Transverse colon (tissue), 3 donors: ENCODE measurements at regions not wholly inside any gene's neighbourhood (a gene's known extent, or its start where the extent isn't known, plus 50 kb on each side); places are given as distances from the start of the nearest gene placed in this dataset.

Source experiments
- CTCF ChIP-seq, 5 experiments: fragments of 200-600 bp in 3 of 5; fragments of 450-650 bp in 2 of 5; sonication (generic) in 3 of 5; IDR thresholded peaks; 1 replicate in 2 of 5; 2 replicates in 3 of 5; pipeline ENCODE4 v1.5.1; 2016 to 2017; ENCODE audit warnings: antibody characterized with exemption in 5 of 5, inconsistent platforms in 3 of 5, mild to moderate bottlenecking in 2 of 5, moderate library complexity in 1 of 5
- POLR2A ChIP-seq: fragments of 450-650 bp; IDR thresholded peaks from one replicate; pipeline ENCODE4 v1.6.1; 2016; ENCODE audit warnings: antibody characterized with exemption, mild to moderate bottlenecking, moderate library complexity

DNA sequence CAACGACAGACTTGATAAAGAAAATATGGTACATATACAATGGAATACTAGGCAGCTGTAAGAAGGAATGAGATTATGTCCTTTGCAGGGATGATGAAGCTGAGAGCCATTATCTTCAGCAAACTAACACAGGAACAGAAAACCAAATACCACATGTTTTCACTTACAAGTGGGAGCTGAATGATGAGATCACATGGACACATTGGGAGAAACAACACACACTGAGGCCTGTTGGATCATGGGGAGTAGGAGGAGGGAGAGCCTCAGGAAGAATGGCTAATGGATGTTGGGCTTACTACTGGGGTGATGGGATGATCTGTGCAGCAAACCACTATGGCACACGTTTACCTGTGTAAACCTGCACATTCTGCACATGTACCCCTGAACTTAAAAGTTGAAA is 209.7 kb downstream of the SPRY1 start:
- no peak for TF ChIP-seq POLR2A
- no peak for TF ChIP-seq CTCF (IDR thresholded peaks at IDR 0.05)
